ENCODE measurements at regions not wholly inside any gene's neighbourhood (a gene's known extent, or its start where the extent isn't known, plus 50 kb on each side); places are given as distances from the start of the nearest gene placed in this dataset.

- intact Hi-C loops (cut with micrococcal nuclease) = no loop called here
- peaks cover 2% of the 10 kb centered on the region for H3K27me3 Mint-ChIP-seq
- ChIA-PET CTCF (no interaction called here), POLR2A (no interaction called here)
- H3K4me3 Mint-ChIP-seq = no peak overlapping the region
- no peak for ATAC-seq (ENCODE audit: low read depth)
- no peaks in the 10 kb centered on the region for H3K4me1 Mint-ChIP-seq
- DNase-seq = no peak
- no peaks in the 10 kb centered on the region for H3K9me3 Mint-ChIP-seq
- no peaks in the 10 kb centered on the region for H3K36me3 Mint-ChIP-seq (ENCODE audit: low read depth)
- no peak for TF ChIP-seq CTCF (IDR thresholded peaks at IDR 0.05)
- no peak overlapping the region for H3K27ac Mint-ChIP-seq
These were observed 58.3 kb downstream of the CXCL12 start for GRCh38 chr10:44326474-44327030.

GRCh38 chr10:44325596-44326307 lies 59.1 kb downstream of the CXCL12 start:
- ChIA-PET POLR2A (no interaction called here), CTCF (no interaction called here)
- Mint-ChIP-seq H3K4me3 (no peak overlapping the region), H3K27me3 (peaks cover 2% of the 10 kb centered on the region), H3K36me3 (ENCODE audit: low read depth) (no peaks in the 10 kb centered on the region), H3K4me1 (no peaks in the 10 kb centered on the region), H3K27ac (no peak overlapping the region), H3K9me3 (no peaks in the 10 kb centered on the region)
- intact Hi-C loops (cut with micrococcal nuclease) = no loop called here
- DNase-seq = no peak
- TF ChIP-seq CTCF (IDR thresholded peaks at IDR 0.05) = no peak
- ATAC-seq (ENCODE audit: low read depth) = no peak

- H3K27me3 Mint-ChIP-seq = peaks cover 2% of the 10 kb centered on the region
- no peak for TF ChIP-seq CTCF (IDR thresholded peaks at IDR 0.05)
- CTCF ChIA-PET = no interaction called here
These were observed 59.7 kb downstream of the CXCL12 start for GRCh38 chr10:44325157-44325556.

GRCh38 chr10:44323838-44324237 lies 61.1 kb downstream of the CXCL12 start:
- POLR2A ChIA-PET = no interaction called here
- no peak for DNase-seq
- CTCF ChIA-PET = no interaction called here
- no peak for ATAC-seq (ENCODE audit: low read depth)
- Mint-ChIP-seq H3K4me1 (no peaks in the 10 kb centered on the region), H3K9me3 (no peaks in the 10 kb centered on the region), H3K27ac (no peak overlapping the region), H3K27me3 (peaks cover 2% of the 10 kb centered on the region), H3K4me3 (no peak overlapping the region), H3K36me3 (ENCODE audit: low read depth) (no peaks in the 10 kb centered on the region)
- TF ChIP-seq CTCF (IDR thresholded peaks at IDR 0.05) = no peak
- intact Hi-C loops (cut with micrococcal nuclease) = no loop called here

More at GRCh38 chr10:44325157-44325556, 59.7 kb downstream of the CXCL12 start:
- POLR2A ChIA-PET = no interaction called here
- Mint-ChIP-seq H3K36me3 (ENCODE audit: low read depth) (no peaks in the 10 kb centered on the region), H3K4me1 (no peaks in the 10 kb centered on the region), H3K9me3 (no peaks in the 10 kb centered on the region), H3K4me3 (no peak overlapping the region), H3K27ac (no peak overlapping the region)
- ATAC-seq (ENCODE audit: low read depth) (no peak), DNase-seq (no peak)
- intact Hi-C loops (cut with micrococcal nuclease) = no loop called here

- intact Hi-C loops (cut with micrococcal nuclease) = no loop called here
- CTCF ChIA-PET = no interaction called here
- no peak overlapping the region for H3K27ac Mint-ChIP-seq
- no peaks in the 10 kb centered on the region for H3K9me3 Mint-ChIP-seq
- POLR2A ChIA-PET = no interaction called here
- no peak for TF ChIP-seq CTCF (IDR thresholded peaks at IDR 0.05)
- H3K27me3 Mint-ChIP-seq = peaks cover 2% of the 10 kb centered on the region
- ATAC-seq (ENCODE audit: low read depth) (no peak), DNase-seq (no peak)
- H3K4me3 Mint-ChIP-seq = no peak overlapping the region
- H3K36me3 Mint-ChIP-seq (ENCODE audit: low read depth) = no peaks in the 10 kb centered on the region
- H3K4me1 Mint-ChIP-seq = no peaks in the 10 kb centered on the region
These were observed 62.8 kb downstream of the CXCL12 start for GRCh38 chr10:44322137-44322536.
